Brain microvascular endothelial cell (primary cell): ENCODE measurements at regions not wholly inside any gene's neighbourhood (a gene's known extent, or its start where the extent isn't known, plus 50 kb on each side); places are given as distances from the start of the nearest gene placed in this dataset.
A peak's percentile ranks its signal among the peaks of the same experiment; 100 is the strongest.

Experiments used
- DNase-seq: peaks from one replicate; pipeline ENCODE4 v3.0.0-alpha.2; 2020
- H3K27ac ChIP-seq: fragments of 250-450 bp; sonication (Bioruptor Pico); 2 replicates; pipeline ENCODE4 v1.5.1; 2020; ENCODE audit warnings: mild to moderate bottlenecking, moderate library complexity
- H3K27me3 ChIP-seq: fragments of 250-450 bp; sonication (Bioruptor Pico); replicated peaks from 2 replicates; pipeline ENCODE4 v1.5.1; 2020; ENCODE audit warnings: mild to moderate bottlenecking
- H3K36me3 ChIP-seq: fragments of 250-450 bp; sonication (Bioruptor Pico); replicated peaks from 2 replicates; pipeline ENCODE4 v1.5.1; 2020; ENCODE audit warnings: mild to moderate bottlenecking
- H3K4me3 ChIP-seq: 2 replicates; pipeline ENCODE4 v1.5.1; 2011; ENCODE audit warnings: low read depth, mild to moderate bottlenecking, control low read depth, low read length, moderate library complexity
- in situ Hi-C: cut with HindIII; loops from 2 replicates; pipeline ENCODE4 v1.10.0; 2017; ENCODE audit warnings: low sequenced_read_pairs, low pct_ligation_motif_present
- TF ChIP-seq, protein P1 (sequence below): IDR thresholded peaks from 2 replicates; pipeline ENCODE4 v1.5.1; 2011; ENCODE audit warnings: low read depth, mild to moderate bottlenecking, moderate library complexity, low read length, control low read depth, inconsistent platforms; ENCODE audit errors: missing control alignments

DNA sequence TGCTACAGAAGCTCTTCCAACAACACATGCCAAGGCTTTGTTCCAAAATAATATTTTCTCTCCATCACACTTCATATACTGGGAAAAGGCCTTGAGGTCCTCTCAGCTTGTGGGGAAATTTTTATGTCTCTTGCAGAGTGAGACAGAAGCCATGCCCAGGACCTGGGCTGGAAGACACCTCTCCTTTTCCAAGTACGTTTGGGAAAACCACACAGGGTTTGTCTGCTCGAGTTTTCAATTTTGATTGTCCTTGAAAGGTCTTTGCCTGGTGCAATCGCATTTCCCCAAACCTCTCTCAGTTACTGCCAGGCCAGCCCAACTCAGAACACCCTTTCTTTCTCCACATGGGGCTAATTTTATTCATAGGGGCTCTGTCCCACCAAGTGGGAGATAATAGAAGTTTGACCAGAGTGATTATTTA lies 272.2 kb downstream of the OSR1 start:
- Histone ChIP-seq H3K27me3 (no peaks in the 10 kb centered on the region), H3K4me3 (no peak overlapping the region), H3K36me3 (no peaks in the 10 kb centered on the region), H3K27ac (no peak overlapping the region)
- TF ChIP-seq, protein P1, sequence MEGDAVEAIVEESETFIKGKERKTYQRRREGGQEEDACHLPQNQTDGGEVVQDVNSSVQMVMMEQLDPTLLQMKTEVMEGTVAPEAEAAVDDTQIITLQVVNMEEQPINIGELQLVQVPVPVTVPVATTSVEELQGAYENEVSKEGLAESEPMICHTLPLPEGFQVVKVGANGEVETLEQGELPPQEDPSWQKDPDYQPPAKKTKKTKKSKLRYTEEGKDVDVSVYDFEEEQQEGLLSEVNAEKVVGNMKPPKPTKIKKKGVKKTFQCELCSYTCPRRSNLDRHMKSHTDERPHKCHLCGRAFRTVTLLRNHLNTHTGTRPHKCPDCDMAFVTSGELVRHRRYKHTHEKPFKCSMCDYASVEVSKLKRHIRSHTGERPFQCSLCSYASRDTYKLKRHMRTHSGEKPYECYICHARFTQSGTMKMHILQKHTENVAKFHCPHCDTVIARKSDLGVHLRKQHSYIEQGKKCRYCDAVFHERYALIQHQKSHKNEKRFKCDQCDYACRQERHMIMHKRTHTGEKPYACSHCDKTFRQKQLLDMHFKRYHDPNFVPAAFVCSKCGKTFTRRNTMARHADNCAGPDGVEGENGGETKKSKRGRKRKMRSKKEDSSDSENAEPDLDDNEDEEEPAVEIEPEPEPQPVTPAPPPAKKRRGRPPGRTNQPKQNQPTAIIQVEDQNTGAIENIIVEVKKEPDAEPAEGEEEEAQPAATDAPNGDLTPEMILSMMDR: no peak
- in situ Hi-C loops: no loop called here
- DNase-seq: no peak

DNA sequence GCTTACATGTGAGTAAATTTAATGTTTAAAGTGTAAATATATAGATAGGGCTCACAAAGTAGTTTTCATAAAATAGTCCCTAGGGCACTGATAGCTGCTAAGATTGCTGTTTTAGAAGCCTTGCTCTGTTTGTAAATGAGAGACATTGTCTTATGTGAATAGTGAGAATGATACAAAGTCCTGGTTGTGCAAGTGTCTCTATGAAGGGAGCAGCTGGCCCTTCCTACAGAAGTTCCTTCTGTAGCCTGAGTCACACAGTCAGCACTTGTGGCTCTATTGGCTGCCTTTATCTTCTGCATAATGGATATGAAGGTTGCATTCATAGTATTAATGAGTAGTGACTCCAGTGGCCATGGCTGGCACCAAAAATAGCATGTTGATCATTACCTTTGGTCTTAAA lies 279.7 kb downstream of the OSR1 start:
- TF ChIP-seq, protein P1: no peak
- no peak overlapping the region for H3K4me3 ChIP-seq
- H3K27ac ChIP-seq: no peak overlapping the region
- no peaks in the 10 kb centered on the region for H3K27me3 ChIP-seq
- no peaks in the 10 kb centered on the region for H3K36me3 ChIP-seq
- in situ Hi-C loops: no loop called here
- DNase-seq: no peak

DNA sequence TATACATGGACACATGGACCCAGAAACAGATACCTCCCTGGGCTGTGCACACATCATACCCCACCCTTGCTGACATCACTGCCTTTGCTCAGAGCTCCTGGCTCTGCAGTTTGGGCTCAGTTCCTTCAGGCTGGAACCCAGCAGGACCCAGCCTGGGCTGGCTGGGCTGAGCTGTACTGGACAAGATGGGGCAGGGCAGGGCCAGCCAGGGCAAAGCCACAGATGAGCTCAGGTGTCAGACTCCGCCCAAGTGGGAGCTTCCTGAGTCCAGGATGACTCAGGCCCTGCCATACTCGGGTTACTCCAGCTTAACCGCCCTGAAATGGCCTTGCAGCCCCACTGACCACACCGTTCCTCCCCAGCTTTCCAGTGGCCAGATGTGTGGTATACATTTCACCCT lies 284.9 kb downstream of the OSR1 start:
- H3K4me3 ChIP-seq: no peak overlapping the region
- no peaks in the 10 kb centered on the region for H3K27me3 ChIP-seq
- in situ Hi-C loops: no loop called here
- TF ChIP-seq, protein P1: no peak
- H3K27ac ChIP-seq: no peak overlapping the region
- H3K36me3 ChIP-seq: no peaks in the 10 kb centered on the region
- peak; percentile 42 for DNase-seq

DNA sequence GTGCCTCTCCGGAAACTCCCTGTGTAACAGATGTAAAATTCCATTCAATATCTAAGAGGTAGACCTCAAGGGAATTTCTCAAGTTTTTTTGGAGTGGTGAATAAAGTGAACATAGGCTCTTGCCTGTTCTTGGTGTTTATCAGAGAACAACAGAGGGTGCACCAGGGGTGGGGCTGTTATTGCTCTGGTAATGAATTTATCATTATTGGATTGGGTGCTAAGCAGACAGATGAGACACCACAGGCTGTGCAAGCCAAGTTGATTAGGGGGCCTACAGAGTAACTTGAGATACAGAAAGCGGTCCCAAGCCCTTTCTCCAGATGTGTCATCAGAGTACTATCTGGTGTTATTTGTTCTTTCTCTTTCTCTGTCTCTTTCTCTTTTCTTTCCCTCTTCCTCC lies 286.3 kb downstream of the OSR1 start:
- H3K27ac ChIP-seq: no peak overlapping the region
- H3K4me3 ChIP-seq: no peak overlapping the region
- no peak for DNase-seq
- H3K27me3 ChIP-seq: no peaks in the 10 kb centered on the region
- TF ChIP-seq, protein P1: no peak
- in situ Hi-C loops: no loop called here
- H3K36me3 ChIP-seq: no peaks in the 10 kb centered on the region

DNA sequence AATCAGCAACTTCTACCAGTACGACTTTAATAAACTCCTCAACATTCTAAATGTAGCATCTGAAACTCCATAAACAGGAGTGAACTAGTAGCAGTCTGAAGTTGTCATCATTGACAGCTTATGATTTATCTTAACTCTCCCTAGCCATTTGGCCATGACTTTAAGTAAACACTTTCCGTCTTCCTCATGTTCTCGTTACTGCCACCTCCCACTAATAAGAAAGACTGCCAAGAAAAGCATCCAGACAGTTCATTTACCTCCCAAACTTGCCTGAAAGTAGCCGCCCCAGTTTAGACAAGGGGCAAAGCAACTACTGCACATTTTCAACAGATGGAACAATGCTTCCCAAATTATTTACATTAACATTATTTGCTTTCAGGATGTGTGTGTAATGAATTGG lies 287.5 kb downstream of the OSR1 start:
- no peaks in the 10 kb centered on the region for H3K36me3 ChIP-seq
- H3K27ac ChIP-seq: no peak overlapping the region
- TF ChIP-seq, protein P1: no peak
- DNase-seq: no peak
- no peaks in the 10 kb centered on the region for H3K27me3 ChIP-seq
- in situ Hi-C loops: no loop called here
- no peak overlapping the region for H3K4me3 ChIP-seq

DNA sequence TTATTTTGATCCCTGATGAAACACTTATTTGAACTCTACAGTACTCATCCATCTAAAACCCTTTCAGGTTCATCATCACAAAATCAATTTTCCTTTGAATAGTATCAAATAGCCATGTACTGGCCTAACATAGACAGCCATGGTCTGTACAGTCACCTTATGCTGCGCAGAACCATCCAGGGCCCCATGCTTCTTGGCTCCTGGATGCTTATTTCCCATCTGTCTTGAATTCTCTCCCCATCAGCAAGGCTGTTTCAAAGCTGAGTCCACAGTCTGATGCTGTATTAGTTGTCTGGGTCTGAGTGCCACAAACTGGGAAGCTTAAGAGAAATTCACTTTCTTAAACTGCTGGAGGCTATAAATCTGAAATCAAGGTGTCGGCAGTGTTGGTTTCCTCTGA lies 290.2 kb downstream of the OSR1 start:
- H3K36me3 ChIP-seq: no peaks in the 10 kb centered on the region
- in situ Hi-C loops: no loop called here
- no peak overlapping the region for H3K27ac ChIP-seq
- H3K4me3 ChIP-seq: no peak overlapping the region
- H3K27me3 ChIP-seq: no peaks in the 10 kb centered on the region
- no peak for DNase-seq
- TF ChIP-seq, protein P1: no peak
